Prostate gland (tissue), 2 donors: ENCODE measurements at regions not wholly inside any gene's neighbourhood (a gene's known extent, or its start where the extent isn't known, plus 50 kb on each side); places are given as distances from the start of the nearest gene placed in this dataset.

Experiments used
- DNase-seq: peaks from one replicate; pipeline ENCODE4 v3.0.0-alpha.2; 2019; ENCODE audit warnings: low spot score
- H3K27ac ChIP-seq, 2 donors: fragments of 200-600 bp; sonication (generic); 2 replicates each; pipeline ENCODE4 v1.5.1; 2017 to 2019
- H3K27me3 ChIP-seq: fragments of 200-600 bp; sonication (generic); replicated peaks from 2 replicates; pipeline ENCODE4 v1.5.1; 2019; ENCODE audit not compliant: insufficient read depth
- H3K36me3 ChIP-seq, 2 donors: fragments of 200-600 bp; sonication (generic); 1 replicate in 1 of 2; 2 replicates in 1 of 2; pipeline versions ENCODE4 v1.5.1 to v1.8.1; 2017 to 2019
- H3K4me1 ChIP-seq: fragments of 200-600 bp; sonication (generic); replicated peaks from 2 replicates; pipeline ENCODE4 v1.5.1; 2019
- H3K4me3 ChIP-seq, 2 donors: fragments of 200-600 bp; sonication (generic); 2 replicates each; pipeline ENCODE4 v1.5.1; 2017 to 2019
- H3K9me3 ChIP-seq: fragments of 200-600 bp; sonication (generic); 2 replicates; pipeline ENCODE4 v1.5.1; 2017
- POLR2A ChIP-seq: fragments of 450-650 bp; IDR thresholded peaks from one replicate; pipeline ENCODE4 v1.6.1; 2016; ENCODE audit warnings: antibody characterized with exemption, mild to moderate bottlenecking
- POLR2AphosphoS5 ChIP-seq: sonication (generic); formaldehyde crosslinking; IDR thresholded peaks from one replicate; pipeline ENCODE4 v1.6.1; 2017; ENCODE audit warnings: antibody characterized with exemption
- WGBS: methylation state at CpG from one replicate; pipeline ENCODE4 v1.1.5; 2018; 5-methylcytosine and 5-hydroxymethylcytosine counted together
- intact Hi-C: fragments of 100-400 bp; cut with DNase I; formaldehyde crosslinking; loops from one replicate; pipeline ENCODE4 v1.14.2; 2022
- TF ChIP-seq, protein P1 (sequence below), 4 experiments: fragments of 200-600 bp in 2 of 4; fragments of 450-650 bp in 2 of 4; sonication (generic) in 2 of 4; IDR thresholded peaks; 1 replicate in 3 of 4; 2 replicates in 1 of 4; pipeline ENCODE4 v1.5.1; 2016 to 2019; ENCODE audit warnings: antibody characterized with exemption in 4 of 4, mild to moderate bottlenecking in 2 of 4, moderate library complexity in 2 of 4

GRCh38 chr10:84681781-84682180 is 353.4 kb downstream of the CCSER2 start:
- H3K36me3 ChIP-seq = no peaks in the 10 kb centered on the region
- no peaks in the 10 kb centered on the region for H3K4me1 ChIP-seq
- TF ChIP-seq, protein P1, sequence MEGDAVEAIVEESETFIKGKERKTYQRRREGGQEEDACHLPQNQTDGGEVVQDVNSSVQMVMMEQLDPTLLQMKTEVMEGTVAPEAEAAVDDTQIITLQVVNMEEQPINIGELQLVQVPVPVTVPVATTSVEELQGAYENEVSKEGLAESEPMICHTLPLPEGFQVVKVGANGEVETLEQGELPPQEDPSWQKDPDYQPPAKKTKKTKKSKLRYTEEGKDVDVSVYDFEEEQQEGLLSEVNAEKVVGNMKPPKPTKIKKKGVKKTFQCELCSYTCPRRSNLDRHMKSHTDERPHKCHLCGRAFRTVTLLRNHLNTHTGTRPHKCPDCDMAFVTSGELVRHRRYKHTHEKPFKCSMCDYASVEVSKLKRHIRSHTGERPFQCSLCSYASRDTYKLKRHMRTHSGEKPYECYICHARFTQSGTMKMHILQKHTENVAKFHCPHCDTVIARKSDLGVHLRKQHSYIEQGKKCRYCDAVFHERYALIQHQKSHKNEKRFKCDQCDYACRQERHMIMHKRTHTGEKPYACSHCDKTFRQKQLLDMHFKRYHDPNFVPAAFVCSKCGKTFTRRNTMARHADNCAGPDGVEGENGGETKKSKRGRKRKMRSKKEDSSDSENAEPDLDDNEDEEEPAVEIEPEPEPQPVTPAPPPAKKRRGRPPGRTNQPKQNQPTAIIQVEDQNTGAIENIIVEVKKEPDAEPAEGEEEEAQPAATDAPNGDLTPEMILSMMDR (IDR thresholded peaks at IDR 0.05) = no peak
- no peak for TF ChIP-seq POLR2AphosphoS5
- no peaks in the 10 kb centered on the region for H3K9me3 ChIP-seq
- no peak for DNase-seq
- H3K27ac ChIP-seq = no peak overlapping the region
- no peak overlapping the region for H3K4me3 ChIP-seq
- intact Hi-C loops = no loop called here
- 100% methylated on average over 3 of the region's 3 CpGs for WGBS
- H3K27me3 ChIP-seq = no peaks in the 10 kb centered on the region

- Histone ChIP-seq H3K4me3 (no peak overlapping the region), H3K27ac (no peak overlapping the region), H3K4me1 (no peaks in the 10 kb centered on the region), H3K36me3 (no peaks in the 10 kb centered on the region), H3K27me3 (no peaks in the 10 kb centered on the region), H3K9me3 (no peaks in the 10 kb centered on the region)
- 88% methylated on average over 2 of the region's 2 CpGs for WGBS
- intact Hi-C loops = no loop called here
- no peak for DNase-seq
- TF ChIP-seq POLR2A (no peak), POLR2AphosphoS5 (no peak)
- TF ChIP-seq, protein P1 (IDR thresholded peaks at IDR 0.05) = no peak
Observed at GRCh38 chr10:84683550-84683949, 355.2 kb downstream of the CCSER2 start.

DNA sequence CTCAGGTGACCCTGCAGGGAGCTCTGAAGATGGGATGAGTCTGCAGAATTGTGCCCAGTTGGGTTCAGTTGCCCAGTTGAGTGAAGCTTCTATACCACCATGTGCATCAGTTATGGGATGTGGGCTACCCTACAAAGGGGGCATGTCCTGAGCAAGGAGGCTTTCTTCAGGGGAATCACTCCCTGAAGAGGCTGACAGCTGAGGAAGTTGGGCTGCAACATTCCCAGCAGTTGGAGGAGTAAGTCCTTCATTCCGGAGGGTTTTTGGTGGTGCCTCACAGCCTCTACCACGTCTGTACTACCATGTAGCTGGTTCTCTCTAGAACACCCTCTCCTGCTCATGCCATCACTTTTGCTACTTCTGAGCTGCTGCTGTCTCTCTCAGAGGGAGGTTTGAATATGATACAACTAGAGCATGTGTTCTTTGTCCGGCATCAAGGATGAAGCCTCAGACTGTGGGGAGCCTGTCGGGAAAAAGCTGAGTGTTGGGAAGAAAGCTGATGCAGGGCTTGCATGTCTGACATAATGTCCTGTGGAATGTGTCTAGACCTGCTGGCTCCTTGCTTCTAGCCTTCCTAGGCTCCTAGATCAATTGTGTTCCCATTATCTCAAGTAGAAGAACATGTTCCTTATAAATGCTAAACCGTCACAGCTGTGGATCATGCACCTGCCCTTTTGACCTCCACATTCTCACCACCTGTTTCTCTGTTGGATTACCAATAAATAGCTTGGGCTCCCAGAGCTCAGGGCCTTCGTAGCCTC is 355.8 kb downstream of the CCSER2 start:
- 86% methylated on average over 6 of the region's 6 CpGs for WGBS
- Histone ChIP-seq H3K27ac (no peak overlapping the region), H3K4me1 (no peaks in the 10 kb centered on the region), H3K4me3 (no peak overlapping the region), H3K9me3 (no peaks in the 10 kb centered on the region), H3K36me3 (no peaks in the 10 kb centered on the region), H3K27me3 (no peaks in the 10 kb centered on the region)
- intact Hi-C loops = no loop called here
- no peak for TF ChIP-seq POLR2A
- TF ChIP-seq, protein P1 (IDR thresholded peaks at IDR 0.05) = no peak
- no peak for TF ChIP-seq POLR2AphosphoS5
- no peak for DNase-seq

DNA sequence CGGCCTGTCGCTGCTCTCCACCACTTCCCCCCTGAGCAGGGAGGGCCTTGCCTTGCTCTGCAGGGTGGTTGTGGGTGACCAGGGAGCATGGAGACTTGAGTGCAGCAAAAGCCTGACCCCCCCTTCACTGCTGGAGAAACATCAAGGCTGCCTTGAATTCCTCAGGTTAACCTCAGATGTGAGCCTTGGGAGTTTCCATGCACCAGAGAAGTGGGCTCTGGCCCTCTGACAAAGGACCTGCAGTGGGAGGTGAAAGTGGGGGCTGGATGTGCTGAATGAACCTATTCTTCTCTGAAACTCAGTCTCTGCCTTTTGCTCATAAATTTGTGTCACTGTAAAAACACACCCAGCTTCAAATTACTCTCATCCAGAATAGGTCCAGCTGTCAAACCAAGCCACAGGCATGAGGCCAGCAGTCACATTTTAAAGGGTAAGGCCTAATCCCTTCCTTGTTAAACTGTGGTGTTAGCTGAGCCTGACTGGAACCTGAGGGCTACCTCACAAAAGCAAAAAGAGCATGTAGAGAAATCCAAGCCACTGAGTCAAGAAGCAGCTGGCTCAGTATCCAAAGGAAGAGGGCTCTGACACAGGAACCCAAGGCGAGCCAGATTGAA is 356.8 kb downstream of the CCSER2 start:
- no peak overlapping the region for H3K4me3 ChIP-seq
- TF ChIP-seq POLR2AphosphoS5 (no peak), POLR2A (no peak)
- TF ChIP-seq, protein P1 (IDR thresholded peaks at IDR 0.05) = no peak
- no peak for DNase-seq
- WGBS = 72% methylated on average over 3 of the region's 3 CpGs
- H3K36me3 ChIP-seq = no peaks in the 10 kb centered on the region
- no peaks in the 10 kb centered on the region for H3K27me3 ChIP-seq
- H3K27ac ChIP-seq = no peak overlapping the region
- no peaks in the 10 kb centered on the region for H3K4me1 ChIP-seq
- H3K9me3 ChIP-seq = no peaks in the 10 kb centered on the region
- intact Hi-C loops = no loop called here

GRCh38 chr10:84693006-84693405 is 364.6 kb downstream of the CCSER2 start:
- intact Hi-C loops = no loop called here
- Histone ChIP-seq H3K27me3 (no peaks in the 10 kb centered on the region), H3K4me1 (no peaks in the 10 kb centered on the region), H3K36me3 (no peaks in the 10 kb centered on the region), H3K9me3 (no peaks in the 10 kb centered on the region), H3K27ac (no peak overlapping the region), H3K4me3 (no peak overlapping the region)
- DNase-seq = no peak
- TF ChIP-seq POLR2AphosphoS5 (no peak), POLR2A (no peak)
- TF ChIP-seq, protein P1 (IDR thresholded peaks at IDR 0.05) = no peak
